LNCAP (cell line): ENCODE measurements at regions not wholly inside any gene's neighbourhood (a gene's known extent, or its start where the extent isn't known, plus 50 kb on each side); places are given as distances from the start of the nearest gene placed in this dataset.

Experiments
- CTCF ChIP-seq: fragments of 450-650 bp; IDR thresholded peaks from 2 replicates; pipeline ENCODE4 v1.5.1; 2017; ENCODE audit warnings: mild to moderate bottlenecking

GRCh38 chr3:95464346-95464745, 1350.0 kb upstream of the EPHA6 start:
- TF ChIP-seq CTCF: no peak

- TF ChIP-seq CTCF: no peak
Observed at GRCh38 chr3:95468331-95468730, 1346.1 kb upstream of the EPHA6 start.

- TF ChIP-seq CTCF: no peak
Observed at GRCh38 chr3:95474338-95474737, 1340.1 kb upstream of the EPHA6 start.

- TF ChIP-seq CTCF: no peak
Observed at GRCh38 chr3:95476534-95476933, 1337.9 kb upstream of the EPHA6 start.

GRCh38 chr3:95506174-95506573, 1308.2 kb upstream of the EPHA6 start:
- no peak for TF ChIP-seq CTCF

- no peak for TF ChIP-seq CTCF
Observed at GRCh38 chr3:95508124-95508523, 1306.3 kb upstream of the EPHA6 start.

- peak; percentile 14; the same call in 1 of the 2 replicates for TF ChIP-seq CTCF
Observed at GRCh38 chr3:95511828-95512227, 1302.6 kb upstream of the EPHA6 start.

- no peak for TF ChIP-seq CTCF
Observed at GRCh38 chr3:95514260-95514659, 1300.1 kb upstream of the EPHA6 start.
